DMS 273 treated with DMSO at 0.1 percent for 48 hours (cell line): ENCODE measurements at regions not wholly inside any gene's neighbourhood (a gene's known extent, or its start where the extent isn't known, plus 50 kb on each side); places are given as distances from the start of the nearest gene placed in this dataset.
"Not testable (repeated sequence)": the region's sequence is repeated elsewhere in the genome, so short reads cannot be mapped to it uniquely, and the experiment has no call there.

Experiments
- DNase-seq: peaks from one replicate; lab custom pipeline; 2025; lab: John Stamatoyannopoulos, UW

DNA sequence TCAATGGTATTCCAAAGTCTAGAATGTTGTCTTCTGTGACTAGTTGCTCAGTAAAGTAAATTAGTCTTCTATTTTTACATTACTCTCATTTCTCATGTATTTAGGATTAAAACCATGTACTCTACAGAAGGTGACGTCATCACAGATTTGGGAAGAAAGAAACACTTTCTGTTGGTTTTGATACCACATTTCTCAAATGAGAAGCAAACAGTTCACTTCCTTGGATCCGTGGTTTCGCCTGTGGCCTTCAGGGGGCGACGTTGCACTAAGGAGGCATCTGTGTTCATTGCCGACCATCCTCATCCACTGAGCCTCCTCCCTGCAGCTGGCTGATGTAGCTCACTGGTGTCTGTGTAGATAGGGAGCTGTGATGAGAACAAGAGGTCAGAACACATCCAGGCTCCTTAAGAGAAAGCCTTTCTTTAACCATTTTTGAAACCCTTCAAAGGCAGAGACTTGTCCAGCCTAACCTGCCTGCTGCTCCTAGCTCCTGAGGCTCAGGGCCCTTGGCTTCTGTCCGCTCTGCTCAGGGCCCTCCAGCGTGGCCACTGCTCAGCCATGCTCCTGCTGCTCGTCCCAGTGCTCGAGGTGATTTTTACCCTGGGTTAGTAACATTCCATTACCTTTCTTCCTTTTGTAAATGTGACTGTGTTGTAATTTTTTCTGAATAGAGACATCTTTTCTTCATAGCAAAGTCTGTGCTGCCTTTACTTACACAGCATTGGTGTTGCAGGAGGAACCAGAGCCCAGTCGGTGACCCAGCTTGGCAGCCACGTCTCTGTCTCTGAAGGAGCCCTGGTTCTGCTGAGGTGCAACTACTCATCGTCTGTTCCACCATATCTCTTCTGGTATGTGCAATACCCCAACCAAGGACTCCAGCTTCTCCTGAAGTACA, 220.6 kb upstream of the OR4E1 start:
- DNase-seq: no peak

DNA sequence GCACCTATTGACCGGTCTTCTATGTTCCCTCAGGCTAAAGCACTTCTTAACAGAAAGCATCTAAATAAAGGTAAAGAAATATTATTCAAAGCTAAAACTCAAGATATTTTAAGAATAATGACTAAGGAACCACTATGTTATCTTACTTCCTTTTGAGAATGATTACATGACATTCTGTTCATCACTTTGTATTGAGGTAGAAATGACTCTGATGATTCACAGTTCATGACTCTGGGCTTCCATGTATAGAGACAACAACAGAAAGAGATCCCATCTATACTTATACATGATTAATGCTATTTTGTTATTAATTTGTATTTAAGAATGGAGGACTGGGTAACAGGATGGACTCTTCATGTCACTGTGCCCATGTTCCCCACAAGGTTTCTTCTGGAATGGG, 218.3 kb upstream of the OR4E1 start:
- DNase-seq: no peak

DNA sequence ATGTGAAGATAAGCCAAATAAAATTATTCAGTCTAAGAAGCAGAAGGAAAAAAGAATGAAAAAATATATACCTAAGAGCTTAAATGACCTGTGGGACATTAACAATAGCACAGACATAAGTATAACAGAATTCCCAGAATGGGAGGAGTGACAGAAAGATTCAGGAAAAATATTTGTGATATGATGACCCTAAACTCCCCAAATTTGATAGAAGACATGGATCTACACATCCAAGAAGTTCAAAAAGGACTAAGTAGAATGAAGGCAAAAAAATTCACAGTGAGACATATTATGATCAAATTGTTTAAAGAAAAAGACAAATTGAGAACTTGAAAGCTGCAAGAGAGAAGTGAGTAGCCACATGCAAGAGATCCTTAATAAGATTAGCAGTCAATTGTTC, 211.4 kb upstream of the OR4E1 start:
- no peak for DNase-seq

DNA sequence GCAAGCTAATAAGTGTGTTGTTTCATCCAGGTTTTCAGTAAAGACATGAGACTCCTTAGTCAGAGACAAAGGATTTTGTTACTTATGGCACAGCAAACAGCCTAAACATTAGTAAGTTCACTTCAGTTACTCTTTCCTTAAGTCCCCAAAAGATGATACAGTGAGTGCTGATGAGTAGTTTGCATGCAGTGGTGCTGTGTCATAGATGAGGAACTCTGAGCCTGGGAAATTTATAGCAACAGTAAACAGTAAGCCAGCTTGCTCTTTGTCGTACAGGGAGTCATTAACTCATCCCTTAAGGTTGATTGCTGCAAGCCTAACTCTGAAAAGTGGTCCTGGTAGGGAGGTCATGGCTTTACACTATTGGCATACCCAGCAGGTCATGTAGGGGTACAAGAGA, 208.6 kb upstream of the OR4E1 start:
- no peak for DNase-seq

DNA sequence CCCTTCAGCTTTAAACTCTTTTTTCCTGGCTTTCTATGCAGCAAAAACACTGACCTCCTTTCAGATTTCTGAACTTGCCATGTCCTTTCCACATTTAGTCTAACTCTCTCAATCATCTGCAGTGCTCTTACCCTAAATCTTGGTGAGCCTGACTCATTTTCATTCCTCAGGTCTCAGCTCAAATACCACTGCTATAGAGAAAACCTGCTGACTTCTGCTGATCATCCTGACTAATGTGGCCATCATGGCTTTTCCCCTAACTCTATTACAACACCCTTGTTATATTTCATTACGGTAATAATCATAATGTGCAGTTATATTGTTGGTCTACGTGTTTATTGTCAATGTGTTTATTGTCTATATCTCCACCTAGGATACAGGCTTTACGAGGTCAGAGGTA, 207.3 kb upstream of the OR4E1 start:
- no peak for DNase-seq

- no peak for DNase-seq
Observed at GRCh38 chr14:21875791-21876190, 202.2 kb upstream of the OR4E1 start.

GRCh38 chr14:21874946-21875345, 201.3 kb upstream of the OR4E1 start:
- no peak for DNase-seq

GRCh38 chr14:21874167-21874566, 200.5 kb upstream of the OR4E1 start:
- DNase-seq: no peak

DNA sequence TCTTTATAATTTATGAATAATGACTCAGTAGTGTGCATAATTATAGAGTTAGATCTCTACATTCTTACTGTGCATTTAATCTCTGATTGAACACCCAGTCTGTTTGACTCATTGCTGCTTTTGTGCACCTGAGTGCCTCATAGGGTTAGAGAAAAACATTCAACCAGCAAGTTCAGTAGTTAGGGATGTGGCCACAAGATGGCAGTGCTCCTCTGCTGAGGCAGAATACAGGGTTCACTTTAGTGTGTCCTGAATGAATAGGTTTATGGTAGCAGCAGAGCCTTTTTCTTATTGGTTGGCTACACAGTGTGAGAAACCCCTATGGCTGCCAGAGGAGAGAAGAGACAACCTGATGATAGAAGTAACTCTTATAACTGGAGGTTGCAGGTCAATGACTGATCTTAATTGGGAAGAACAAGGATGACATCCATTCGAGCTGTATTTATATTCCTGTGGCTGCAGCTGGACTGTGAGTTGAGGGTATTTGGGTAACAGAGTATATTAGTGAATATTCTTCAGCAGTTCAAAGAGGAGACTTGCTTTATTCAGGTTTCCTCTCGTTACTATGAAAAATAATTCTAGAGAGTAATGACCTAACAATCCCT, 194.9 kb upstream of the OR4E1 start:
- DNase-seq: peak; percentile 31

DNA sequence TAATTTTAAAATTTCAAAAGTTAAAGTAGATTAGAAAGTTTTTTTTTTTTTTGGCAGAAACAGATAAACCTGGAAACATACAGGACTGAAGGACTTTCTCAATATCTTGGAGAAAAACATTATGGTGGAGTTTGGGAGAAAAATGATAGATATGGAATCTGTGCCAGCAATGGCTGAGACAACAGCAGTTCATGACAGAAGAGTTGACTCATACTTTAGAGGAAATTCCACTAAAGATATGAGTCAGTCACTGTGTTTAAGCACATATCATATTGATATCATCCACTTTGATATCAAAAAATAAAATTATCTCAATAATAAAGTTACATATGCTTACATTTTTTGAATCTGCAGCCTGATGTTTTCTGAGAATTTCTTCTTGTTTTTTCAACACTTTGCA, 193.9 kb upstream of the OR4E1 start:
- no peak for DNase-seq

- DNase-seq: no peak
Observed at GRCh38 chr14:21866479-21866878, 192.9 kb upstream of the OR4E1 start.

- DNase-seq: no peak
Observed at GRCh38 chr14:21863289-21863688, 189.7 kb upstream of the OR4E1 start.

- no peak for DNase-seq
Observed at GRCh38 chr14:21861153-21861552, 187.5 kb upstream of the OR4E1 start.

DNA sequence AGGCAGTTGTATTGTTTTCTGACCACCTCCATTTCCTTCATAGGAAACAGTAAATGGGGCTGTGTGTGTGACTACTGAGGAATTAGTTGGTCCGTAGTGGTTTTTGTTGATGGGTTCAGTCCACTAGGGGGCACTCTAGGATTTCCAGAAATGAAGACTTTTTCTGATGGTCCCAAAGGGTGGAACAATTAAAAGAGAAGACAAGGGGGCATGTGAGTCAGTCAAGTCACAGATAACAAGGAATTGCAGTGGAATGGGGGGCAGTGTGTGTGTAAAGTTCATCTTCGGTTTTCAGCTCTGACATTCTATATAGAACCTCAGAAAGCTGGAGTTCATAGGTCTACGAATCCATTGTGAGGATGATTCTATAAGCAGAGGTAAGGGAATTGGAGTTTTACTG, 186.6 kb upstream of the OR4E1 start:
- DNase-seq: no peak

GRCh38 chr14:21852775-21853174, 179.2 kb upstream of the OR4E1 start:
- no peak for DNase-seq

GRCh38 chr14:21852061-21852664, 178.5 kb upstream of the OR4E1 start:
- DNase-seq: no peak

DNA sequence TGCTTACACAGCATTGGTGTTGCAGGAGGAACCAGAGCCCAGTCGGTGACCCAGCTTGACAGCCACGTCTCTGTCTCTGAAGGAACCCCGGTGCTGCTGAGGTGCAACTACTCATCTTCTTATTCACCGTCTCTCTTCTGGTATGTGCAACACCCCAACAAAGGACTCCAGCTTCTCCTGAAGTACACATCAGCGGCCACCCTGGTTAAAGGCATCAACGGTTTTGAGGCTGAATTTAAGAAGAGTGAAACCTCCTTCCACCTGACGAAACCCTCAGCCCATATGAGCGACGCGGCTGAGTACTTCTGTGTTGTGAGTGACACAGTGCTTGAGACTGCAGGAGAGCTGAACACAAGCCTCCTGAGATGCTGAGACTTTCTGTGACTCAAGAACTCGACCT, 173.3 kb upstream of the OR4E1 start:
- not testable (repeated sequence) for DNase-seq

- DNase-seq: no peak
Observed at GRCh38 chr14:21846227-21846885, 172.7 kb upstream of the OR4E1 start.

- no peak for DNase-seq
Observed at GRCh38 chr14:21840765-21841164, 167.1 kb upstream of the OR4E1 start.

DNA sequence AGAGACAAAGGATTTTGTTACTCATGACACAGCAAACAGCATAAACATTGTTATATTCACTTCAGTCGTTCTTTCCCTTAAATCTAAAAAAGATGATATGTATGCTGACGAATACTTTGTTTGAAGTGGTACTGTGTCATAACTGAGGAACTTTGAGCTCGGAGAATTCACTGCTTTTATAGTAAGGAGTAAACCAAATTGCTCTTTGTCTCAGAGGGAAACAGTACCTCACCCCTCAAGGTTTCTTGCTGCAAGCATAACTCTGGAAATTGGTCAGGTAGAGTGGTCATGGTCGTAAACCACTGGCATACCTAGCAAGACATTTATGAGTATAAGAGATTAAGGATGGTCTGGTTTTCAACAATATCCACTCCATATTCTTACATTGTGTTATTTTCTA, 160.2 kb upstream of the OR4E1 start:
- DNase-seq: no peak

GRCh38 chr14:21825845-21826244, 152.2 kb upstream of the OR4E1 start:
- DNase-seq: no peak

DNA sequence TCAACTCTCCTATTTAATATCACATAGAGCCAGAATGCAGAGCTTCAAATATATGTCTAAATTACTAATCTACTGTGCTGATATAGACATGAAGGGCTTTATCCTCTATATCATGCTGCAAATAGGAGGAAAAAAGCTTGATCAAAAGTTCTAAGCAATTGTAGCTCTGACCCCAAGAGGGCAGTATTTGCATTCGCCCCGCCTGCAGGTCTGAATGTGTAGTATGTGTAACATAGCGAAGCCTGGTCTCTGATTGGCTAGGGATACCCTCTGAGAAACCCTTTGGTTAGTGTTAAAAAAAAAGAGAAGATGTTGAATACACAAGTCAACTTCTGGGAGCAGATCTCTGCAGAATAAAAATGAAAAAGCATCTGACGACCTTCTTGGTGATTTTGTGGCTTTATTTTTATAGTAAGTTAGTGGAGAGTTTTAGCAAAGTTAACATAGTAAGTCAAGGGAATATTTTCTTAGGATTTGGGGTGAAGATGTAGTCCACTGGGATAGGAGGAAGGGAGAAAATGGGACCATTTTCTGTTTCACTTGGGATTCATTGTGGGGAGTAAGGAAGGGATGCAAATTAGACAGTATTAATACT, 151.6 kb upstream of the OR4E1 start:
- no peak for DNase-seq
